ENCODE measurements at regions not wholly inside any gene's neighbourhood (a gene's known extent, or its start where the extent isn't known, plus 50 kb on each side); places are given as distances from the start of the nearest gene placed in this dataset.

DNA sequence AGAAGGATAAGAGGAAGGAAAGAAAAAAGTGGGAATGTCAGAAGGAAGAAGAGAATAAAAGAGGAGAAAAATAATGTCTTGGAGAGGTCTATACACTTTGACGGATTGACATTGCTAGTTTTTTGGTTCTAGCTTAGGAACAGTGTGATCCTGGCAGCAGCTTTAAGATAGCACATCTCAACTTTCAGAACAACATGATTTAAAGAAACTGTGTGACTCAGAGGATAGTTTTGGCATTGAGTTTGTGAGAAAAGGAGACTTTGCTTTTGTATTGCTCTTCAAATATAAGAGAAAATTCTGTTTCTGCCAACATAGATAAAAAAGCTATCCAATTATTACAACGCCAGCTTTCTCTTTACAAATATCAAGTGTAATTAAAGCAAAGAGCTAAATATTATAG lies 260.7 kb upstream of the ARRDC3 start:
- no peak for TF ChIP-seq POLR2A (IDR thresholded peaks at IDR 0.05; ENCODE audit: extremely low read depth, insufficient read length)
- TF ChIP-seq, protein P1, sequence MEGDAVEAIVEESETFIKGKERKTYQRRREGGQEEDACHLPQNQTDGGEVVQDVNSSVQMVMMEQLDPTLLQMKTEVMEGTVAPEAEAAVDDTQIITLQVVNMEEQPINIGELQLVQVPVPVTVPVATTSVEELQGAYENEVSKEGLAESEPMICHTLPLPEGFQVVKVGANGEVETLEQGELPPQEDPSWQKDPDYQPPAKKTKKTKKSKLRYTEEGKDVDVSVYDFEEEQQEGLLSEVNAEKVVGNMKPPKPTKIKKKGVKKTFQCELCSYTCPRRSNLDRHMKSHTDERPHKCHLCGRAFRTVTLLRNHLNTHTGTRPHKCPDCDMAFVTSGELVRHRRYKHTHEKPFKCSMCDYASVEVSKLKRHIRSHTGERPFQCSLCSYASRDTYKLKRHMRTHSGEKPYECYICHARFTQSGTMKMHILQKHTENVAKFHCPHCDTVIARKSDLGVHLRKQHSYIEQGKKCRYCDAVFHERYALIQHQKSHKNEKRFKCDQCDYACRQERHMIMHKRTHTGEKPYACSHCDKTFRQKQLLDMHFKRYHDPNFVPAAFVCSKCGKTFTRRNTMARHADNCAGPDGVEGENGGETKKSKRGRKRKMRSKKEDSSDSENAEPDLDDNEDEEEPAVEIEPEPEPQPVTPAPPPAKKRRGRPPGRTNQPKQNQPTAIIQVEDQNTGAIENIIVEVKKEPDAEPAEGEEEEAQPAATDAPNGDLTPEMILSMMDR (IDR thresholded peaks at IDR 0.05; ENCODE audit: low read depth, low read length), result no peak
- no peak for TF ChIP-seq MYC (IDR thresholded peaks at IDR 0.05; ENCODE audit: low read depth, low read length)
- TF ChIP-seq, protein P2, sequence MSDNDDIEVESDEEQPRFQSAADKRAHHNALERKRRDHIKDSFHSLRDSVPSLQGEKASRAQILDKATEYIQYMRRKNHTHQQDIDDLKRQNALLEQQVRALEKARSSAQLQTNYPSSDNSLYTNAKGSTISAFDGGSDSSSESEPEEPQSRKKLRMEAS (IDR thresholded peaks at IDR 0.05; ENCODE audit: low read depth, low read length), result no peak

Data from NB4 (cell line).